NCI-H748 (cell line): ENCODE measurements at regions not wholly inside any gene's neighbourhood (a gene's known extent, or its start where the extent isn't known, plus 50 kb on each side); places are given as distances from the start of the nearest gene placed in this dataset.

Source experiments
- DNase-seq: peaks from one replicate; lab custom pipeline; 2025; ENCODE audit not compliant: unreplicated experiment; lab: John Stamatoyannopoulos, UW

DNA sequence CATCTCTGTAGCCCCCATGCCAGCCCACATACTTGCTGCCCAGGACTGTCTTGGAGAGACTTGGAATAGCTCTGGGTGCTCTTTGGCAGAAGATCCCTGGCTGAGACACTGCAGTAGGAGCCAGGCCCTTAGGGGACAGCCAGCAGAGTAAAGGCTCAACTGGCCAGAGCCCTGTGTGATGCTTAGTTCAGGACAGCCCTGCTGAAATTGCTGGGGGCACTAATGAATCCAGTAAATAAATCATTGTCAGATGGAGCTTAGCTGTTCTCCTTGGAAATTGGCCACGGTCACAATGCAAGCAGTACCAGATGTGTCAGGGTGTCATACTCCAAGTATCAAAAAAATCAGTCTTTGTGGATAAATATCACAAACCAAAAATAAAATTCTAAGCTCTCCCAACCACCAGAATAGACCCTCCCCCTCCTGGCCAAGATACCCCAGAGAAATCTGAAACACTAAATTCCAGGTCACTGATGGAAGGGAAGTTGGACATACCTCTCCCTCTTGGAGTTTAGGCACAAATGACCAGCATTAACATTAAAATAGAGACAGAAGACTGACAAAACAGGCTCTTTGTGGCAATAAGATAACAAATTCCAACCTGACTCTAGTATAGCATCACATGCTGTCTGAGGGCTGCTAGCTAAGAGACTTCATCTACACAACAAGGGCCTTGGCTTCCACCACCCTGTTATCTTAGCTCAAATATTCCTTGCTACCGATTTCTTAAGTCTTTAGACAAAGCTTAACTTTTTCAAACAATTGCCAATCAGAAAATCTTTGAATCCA lies 83.2 kb upstream of the DNAH14 start:
- DNase-seq, result no peak

DNA sequence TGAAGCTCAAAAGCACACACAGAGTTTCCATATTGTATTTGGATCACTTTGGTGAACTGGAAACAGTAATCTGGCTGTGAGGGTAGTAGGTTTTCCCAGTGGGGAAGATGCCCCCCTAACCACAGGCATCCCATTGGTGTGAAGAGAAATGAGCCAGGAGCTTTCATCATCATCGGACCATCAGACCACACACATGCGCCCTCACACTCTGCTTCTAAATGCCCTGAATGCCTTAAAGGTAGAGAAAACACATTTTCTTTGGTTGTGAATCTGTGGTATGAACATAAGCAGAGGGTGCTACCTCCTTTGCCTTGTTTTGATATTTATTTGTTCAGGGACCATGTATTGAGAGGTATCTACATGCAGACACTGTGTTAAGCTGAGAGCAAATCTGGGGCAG lies 79.0 kb upstream of the DNAH14 start:
- no peak for DNase-seq

DNA sequence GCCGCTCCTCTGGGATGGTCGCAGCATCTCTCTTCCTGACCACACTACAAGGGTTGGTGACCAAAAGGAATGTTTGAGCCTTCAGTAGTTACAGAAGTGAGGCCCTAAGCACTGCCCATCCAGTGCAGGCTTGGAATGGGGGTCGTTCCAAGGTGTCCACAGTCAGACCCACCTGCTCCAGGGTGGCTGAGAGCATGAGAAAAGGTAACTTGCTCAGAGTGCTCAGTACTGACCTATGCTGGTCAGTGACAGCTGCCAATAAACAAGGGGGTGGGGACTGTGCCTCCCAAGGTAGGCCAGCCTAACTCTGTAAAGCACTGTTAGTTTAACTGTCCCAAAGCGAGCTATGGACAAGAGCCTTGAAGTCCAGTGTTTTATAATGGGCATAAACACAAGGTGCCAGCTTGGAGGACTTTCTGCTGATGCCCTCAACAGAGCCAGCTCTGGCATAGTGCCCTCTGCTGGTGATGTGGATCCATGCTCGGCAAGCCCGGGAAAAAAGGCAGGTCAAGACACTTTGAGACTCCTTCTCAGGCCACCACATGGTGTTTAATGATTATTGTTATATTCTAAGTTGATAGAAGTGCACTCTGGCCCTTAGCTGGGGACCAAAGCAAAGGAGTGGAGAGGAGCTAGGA lies 78.1 kb upstream of the DNAH14 start:
- DNase-seq, result peak; percentile 66

DNA sequence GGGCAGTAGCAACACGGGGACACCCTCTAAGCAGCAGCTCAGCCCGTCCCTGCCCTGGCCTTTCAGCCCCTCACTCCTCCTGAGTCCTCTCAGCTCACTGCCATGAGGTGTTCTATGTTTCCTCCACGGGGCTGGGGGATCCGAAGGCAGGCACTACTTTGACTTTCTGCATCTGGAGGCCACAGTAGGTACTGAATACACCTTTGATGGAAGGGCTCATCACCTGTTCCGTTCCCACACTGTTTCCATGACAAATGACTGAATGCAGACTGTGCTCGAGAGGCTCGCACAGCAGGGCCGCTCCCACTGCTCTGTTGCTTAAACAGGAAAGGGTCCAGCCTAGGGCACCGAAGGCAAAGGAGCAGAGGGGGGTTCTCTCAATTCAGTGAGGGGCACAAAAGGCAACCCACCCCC lies 77.6 kb upstream of the DNAH14 start:
- peak; percentile 66 for DNase-seq

DNA sequence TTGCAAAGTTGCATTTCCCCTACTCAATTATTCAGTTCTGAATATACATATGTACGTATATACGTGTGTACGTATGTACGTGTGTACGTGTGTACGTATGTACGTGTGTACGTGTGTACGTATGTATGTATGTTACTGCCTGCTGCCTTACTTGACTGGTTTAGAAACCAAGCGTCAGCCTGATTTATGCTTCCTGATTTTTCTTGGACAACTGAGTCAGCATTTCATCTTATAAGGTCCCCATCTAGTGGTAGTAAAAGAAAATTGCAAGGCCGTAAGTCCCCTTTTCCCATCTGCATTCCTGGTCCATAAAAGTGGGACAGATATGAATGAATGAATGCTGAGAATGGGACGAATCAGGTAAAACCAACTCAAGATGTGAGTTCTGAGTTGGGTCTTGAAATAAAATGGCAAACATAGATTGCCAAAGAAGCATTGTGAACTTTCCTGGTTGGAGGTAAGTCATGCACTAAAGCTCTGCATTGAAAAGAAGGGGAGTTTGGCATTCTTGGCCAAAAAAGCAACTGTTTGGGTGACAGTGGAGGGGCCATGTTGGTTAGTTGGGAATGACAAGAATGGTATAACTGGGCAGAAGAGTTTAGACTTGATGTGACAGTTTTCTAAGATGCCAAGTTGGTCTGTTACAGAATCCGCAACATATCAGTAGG lies 76.4 kb upstream of the DNAH14 start:
- DNase-seq, result peak; percentile 53

DNA sequence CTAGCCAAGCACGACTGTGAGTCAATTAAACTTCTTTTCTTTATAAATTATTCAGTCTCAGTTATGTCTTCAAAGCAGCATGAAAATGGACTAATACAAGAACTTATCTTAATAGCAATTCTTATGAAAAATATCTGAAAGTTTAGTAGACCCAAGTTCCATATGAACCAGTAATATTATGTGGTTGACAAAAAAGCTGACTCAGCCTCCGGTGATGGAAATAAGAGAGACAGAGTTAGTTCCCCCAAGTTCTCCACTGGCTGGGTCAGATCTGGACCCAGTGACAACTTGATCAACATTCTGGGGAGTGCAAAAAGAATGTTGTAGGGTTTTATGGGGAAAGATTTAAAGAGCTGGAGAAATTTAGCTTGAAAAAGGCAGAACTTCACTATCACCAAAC lies 72.5 kb upstream of the DNAH14 start:
- no peak for DNase-seq

DNA sequence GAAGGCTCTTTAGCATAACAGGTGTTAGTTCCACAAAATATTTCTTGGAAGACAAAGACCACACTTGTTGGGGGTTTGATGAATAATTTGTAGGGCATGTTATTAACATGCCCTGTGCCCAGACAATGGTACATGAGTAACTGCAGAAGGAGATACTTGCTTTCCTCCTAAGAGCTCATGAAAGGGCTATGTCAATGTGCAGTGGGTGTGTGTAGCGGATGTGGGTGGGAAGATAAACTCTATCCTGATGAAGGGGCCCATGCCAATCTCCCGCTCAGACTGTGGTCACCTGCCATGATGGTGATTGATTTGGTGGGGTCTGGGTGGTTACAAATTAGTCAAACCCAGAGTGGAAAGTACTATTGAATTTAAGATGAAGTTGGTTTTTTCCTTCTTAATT lies 69.8 kb upstream of the DNAH14 start:
- no peak for DNase-seq

DNA sequence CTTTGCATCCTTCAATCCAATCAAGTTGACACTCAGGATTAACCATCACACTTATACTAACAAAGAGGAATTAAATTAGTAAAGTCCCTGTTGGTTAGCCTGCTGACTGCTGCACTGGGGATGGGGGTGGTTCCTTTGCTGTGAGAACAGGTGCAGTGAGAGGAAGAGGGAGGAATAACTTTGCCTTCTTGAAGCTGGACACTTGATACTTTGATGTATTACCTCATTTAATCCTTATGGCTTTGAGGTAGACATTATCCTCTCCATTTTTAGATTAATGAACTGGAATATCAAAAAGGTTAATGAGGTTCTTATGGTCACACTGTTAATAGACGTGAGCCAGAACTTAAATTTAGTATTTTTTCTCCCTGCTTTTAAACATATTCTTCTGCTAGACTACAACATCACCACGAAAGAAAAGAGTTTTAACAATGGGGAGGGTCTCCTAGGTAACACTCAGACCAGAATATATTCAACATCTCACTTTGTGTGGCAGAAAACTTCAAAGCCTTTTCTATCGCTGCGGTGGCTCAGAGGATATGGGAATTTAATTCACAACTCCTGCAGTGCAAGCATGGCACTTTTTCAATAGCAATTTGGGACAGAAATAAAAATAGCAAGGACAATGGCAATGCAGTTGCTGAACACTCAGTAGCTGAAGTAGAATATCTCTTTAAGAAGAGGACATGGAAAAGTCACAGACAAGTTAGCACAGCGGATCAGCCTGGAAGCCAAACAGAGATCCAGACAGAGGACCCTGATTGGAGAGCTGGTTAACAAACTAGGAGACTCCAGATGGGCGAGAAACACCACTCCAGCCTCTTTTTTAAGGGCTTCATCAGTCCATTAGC lies 68.8 kb upstream of the DNAH14 start:
- no peak for DNase-seq

DNA sequence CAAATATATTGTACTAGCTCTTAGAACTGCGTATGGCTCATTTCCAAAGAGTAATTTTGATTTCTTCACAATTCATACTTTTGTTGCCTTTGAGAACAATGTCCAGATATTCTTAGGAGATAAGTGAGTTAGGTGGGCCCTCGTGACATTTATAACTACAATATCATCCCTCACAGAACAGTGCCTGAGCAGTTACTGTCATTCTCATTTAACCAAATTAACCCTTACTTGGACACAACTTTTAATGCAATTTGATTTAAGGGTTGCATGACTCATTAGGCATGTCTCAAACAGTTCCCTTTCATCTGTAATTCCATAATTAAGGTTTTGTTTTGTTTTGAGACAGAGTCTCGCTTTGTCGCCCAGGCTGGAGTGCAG lies 68.1 kb upstream of the DNAH14 start:
- DNase-seq, result no peak

DNA sequence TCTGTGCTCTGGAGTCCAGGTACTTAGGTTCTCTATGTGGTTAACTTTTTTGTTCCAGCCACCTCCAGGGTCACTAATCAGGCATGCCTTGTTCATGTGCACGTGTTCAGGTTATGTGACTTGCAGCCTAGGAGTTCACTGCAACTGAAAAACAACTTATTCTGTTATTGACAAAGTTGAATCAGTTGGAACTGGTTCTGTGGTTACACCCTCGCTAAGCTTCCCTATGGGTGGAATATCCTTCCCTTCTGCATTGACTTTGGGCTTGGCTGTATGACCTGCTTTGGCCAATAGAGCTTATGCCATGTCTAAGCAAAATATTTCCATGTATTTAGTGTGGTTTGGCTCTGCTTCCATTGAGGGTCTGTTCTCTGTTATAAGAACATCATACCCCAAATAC lies 66.0 kb upstream of the DNAH14 start:
- DNase-seq, result no peak

DNA sequence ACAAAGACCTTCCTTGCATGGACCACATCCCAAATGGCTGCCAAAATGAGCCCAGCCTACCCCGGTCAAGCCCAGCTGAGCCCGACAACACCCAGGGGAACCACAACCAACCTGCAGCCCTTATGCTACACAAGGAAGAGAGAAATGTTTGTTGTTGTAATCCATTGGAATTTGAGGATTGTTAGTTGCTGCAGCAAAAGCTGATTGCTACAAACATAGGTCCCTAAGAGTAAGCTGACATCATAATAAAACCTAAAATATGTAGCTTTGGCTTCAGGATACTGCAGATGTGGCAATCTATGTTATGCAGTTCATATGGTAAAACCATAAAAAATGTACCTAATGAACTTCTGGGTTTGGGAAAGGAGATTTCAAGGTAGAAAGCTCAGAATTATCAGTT lies 65.5 kb upstream of the DNAH14 start:
- DNase-seq, result no peak

DNA sequence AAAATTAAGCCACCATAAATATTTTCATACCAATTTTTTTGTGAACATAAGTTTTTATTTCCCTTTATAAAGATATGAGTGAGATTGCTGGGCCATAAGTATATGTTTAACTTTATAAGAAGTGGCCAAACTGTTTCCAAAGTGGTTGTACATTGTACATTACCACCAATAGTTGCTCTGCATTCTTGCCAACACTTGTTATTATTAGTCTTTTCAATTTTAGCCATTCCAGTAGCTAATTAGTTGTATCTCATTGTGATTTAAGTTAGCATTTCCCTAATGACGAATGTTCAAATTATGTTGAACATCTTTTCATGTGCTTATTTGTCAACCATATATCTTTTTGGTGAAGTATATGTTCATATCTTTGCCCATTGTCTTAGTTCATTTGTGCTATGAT lies 64.0 kb upstream of the DNAH14 start:
- DNase-seq, result no peak

DNA sequence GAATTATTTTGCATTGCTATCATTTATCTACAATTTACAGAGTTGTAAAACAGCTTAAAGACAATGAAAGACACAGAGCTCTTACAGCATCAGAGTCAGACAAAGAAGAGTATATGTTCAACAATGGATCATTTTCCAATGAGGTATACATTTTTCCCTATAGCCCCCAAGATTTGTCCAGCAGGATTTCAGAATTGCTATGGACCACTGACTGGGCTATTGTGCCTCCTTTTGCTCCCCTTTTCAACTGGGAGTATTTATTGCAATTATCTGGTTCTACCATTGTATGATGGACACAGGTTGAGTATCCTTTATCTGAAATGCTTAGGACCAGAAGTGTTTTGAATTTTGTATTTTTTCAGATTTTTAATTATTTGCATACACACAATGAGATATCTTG lies 62.5 kb upstream of the DNAH14 start:
- no peak for DNase-seq

DNA sequence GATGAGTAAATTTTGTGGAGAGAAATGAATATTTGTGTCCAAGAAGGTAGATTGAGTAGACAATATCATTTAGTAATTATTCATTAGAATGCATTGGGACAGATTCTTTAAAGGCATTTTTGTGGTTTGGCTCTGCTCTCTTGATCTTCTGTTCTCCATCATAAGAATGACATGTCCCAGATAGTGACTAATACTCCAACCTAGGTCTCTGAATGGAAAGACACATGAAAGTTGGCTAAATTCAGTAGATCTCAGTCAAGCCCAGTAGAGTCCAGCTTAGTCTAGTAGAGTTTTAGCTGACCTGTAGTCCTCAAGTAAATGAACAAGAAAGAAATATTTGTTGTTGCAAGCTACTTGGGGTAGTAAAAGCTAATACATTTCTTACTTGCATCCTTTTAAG lies 61.8 kb upstream of the DNAH14 start:
- DNase-seq, result no peak

DNA sequence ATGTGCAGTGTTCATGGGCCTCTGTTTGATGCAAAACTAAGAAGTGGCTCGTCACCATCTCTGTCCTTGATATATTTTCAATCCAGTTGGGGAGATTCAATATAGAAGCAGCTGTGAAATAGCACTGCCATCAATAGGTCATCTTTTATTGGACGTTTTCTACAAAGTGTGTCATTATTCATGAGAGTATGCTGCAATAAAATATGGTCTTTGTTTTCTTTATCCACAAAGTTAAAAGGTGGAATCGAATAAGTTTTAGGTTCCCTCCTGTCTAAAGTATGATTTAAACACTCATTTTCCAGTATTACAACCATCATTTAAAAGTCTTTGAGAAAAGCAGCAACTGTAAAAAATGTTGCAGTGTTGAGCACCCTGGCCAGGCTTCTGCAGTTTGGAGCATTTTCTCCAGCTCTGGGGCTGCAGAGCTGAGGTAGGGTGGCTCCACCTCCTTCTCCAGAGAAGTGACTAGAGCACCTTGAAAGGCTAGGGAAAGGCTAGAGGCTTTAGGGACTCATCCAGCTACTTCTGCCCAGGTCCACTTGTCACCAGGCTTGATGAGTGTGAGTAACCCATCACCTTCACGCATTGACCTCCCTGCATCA lies 56.5 kb upstream of the DNAH14 start:
- no peak for DNase-seq

DNA sequence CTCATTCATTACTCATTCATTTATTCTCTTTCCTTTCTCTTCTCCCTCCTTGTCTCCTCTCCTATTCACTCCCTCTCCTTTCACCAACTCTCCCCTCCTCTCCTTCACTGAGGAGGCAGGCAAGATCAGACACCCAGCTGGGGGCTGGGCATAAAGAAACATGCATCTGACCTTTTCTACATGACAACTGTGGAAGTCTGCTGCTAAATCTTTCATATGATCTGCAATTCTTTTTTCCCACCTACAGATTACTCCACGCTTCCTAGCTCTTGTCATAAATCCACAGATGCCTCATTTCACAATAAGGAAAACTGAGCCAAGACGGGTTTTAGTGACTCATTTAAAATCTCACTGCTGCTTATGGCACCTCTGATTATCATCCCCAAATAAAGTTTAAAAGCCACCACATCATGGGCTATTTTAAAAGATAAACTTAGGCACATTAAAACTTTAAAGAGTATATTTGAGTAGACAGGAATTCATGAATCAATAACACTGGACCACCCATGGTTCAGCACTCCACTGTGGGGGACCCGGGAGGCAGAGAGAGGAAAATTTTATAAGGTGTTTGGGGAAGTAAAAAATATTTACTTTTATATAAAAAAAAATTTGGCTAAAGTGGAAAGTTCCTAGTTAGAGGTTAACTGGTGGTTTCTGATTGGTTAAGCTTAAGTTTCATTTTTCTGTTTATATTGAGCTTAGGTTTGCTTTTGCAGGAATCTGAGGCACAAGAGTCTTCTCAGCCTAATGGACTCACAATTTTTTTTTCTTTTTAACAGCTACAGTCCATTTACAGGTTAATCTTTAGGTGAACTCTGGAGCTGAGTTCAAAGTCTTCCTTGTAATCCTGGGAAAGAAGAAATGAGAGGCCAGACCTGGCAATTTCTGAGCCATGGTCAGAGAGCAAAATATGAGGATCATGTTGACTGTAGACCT lies 55.8 kb upstream of the DNAH14 start:
- no peak for DNase-seq

DNA sequence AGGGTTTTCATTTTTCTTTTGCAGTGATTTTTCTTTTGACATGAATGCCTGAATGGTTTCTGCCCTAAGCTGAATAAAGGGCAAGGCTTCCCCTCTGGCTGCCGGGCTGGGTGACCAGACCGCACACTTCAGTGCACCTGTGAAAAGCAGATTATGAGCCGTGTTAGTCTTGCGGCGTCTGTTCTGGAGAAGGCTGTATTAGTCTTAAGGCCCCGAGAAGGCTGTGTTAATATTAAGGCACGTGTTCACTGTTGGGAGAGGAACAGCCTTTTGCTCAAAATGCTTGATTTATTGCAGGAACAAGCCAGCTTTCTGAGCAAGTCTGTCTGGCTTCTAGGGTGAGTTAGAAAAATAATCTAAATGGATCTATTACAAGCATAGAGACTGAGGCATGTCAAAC lies 54.7 kb upstream of the DNAH14 start:
- DNase-seq, result no peak

DNA sequence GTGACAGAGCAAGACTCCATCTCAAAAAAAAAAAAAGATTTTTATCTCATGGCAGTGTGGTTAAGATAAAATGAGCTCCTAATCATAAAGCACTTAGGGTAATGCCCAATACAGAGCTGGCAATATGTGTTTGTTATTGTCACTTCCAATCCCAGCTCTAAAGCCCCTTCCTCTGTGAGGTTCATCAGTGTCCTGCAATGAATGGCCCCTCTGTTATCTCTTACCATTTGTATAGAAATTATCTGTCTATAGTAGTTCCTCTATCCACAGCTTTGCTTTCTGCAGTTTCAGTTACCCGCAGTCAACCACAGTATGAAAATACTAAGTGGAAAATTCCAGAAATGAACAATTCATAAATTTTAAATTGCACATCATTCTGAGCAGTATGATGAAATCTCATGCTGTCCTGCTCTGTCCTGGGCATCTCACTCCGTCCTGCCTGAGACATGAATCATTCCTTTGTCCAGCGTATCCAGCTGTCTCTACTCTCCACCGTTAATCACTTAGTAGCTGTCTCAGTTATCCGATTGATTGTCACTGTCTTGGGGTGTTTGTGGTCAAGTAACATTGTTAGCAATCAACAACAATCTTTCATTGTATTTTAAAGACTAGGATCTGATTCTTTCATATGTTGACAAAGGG lies 50.2 kb upstream of the DNAH14 start:
- no peak for DNase-seq
